PC-9 (cell line): ENCODE measurements at regions not wholly inside any gene's neighbourhood (a gene's known extent, or its start where the extent isn't known, plus 50 kb on each side); places are given as distances from the start of the nearest gene placed in this dataset.
"Not testable (repeated sequence)": the region's sequence is repeated elsewhere in the genome, so short reads cannot be mapped to it uniquely, and the experiment has no call there.

ENCODE experiments used
- CTCF ChIP-seq: fragments of 200-600 bp; sonication (generic); conservative IDR thresholded peaks from 2 replicates; pipeline ENCODE4 v1.6.1; 2017; ENCODE audit warnings: mixed run types, antibody characterized with exemption, mild to moderate bottlenecking, moderate library complexity
- EZH2 ChIP-seq: fragments of 200-600 bp; sonication (generic); IDR thresholded peaks from 2 replicates; pipeline ENCODE4 v1.8.0; 2017; ENCODE audit warnings: antibody characterized with exemption, low read depth

- TF ChIP-seq CTCF, EZH2: not testable (repeated sequence)
Observed at GRCh38 chr1:148397516-148397915, 85.6 kb downstream of the PPIAL4G start.
